Ishikawa (cell line): ENCODE measurements at regions not wholly inside any gene's neighbourhood (a gene's known extent, or its start where the extent isn't known, plus 50 kb on each side); places are given as distances from the start of the nearest gene placed in this dataset.

ENCODE experiments used
- CEBPB ChIP-seq: IDR thresholded peaks from 2 replicates; pipeline ENCODE4 v1.6.1; 2012
- CREB1 ChIP-seq: IDR thresholded peaks from 2 replicates; pipeline ENCODE4 v1.6.1; 2012; ENCODE audit warnings: low read depth
- EGR1 ChIP-seq: IDR thresholded peaks from 2 replicates; pipeline ENCODE4 v1.6.1; 2012
- EP300 ChIP-seq: IDR thresholded peaks from 2 replicates; pipeline ENCODE4 v1.6.1; 2012; ENCODE audit warnings: borderline replicate concordance
- FOXM1 ChIP-seq: IDR thresholded peaks from 2 replicates; pipeline ENCODE4 v1.6.1; 2012; ENCODE audit warnings: low read depth, borderline replicate concordance
- MAX ChIP-seq: IDR thresholded peaks from 2 replicates; pipeline ENCODE4 v1.6.1; 2012
- NFIC ChIP-seq: IDR thresholded peaks from 2 replicates; pipeline ENCODE4 v1.6.1; 2012
- RAD21 ChIP-seq: IDR thresholded peaks from 2 replicates; pipeline ENCODE4 v1.6.1; 2012; ENCODE audit warnings: low read depth
- REST ChIP-seq: IDR thresholded peaks from 2 replicates; pipeline ENCODE4 v1.6.1; 2012; ENCODE audit warnings: low read depth, mild to moderate bottlenecking
- TAF1 ChIP-seq: IDR thresholded peaks from 2 replicates; pipeline ENCODE4 v1.6.1; 2012; ENCODE audit warnings: low read depth, mild to moderate bottlenecking
- TCF12 ChIP-seq: IDR thresholded peaks from 2 replicates; pipeline ENCODE4 v1.6.1; 2012; ENCODE audit warnings: low read depth
- TEAD4 ChIP-seq: IDR thresholded peaks from 2 replicates; pipeline ENCODE4 v1.6.1; 2012
- YY1 ChIP-seq: IDR thresholded peaks from 2 replicates; pipeline ENCODE4 v1.6.1; 2012; ENCODE audit warnings: low read depth
- ZBTB7A ChIP-seq: IDR thresholded peaks from 2 replicates; pipeline ENCODE4 v1.6.1; 2012; ENCODE audit warnings: low read depth
- TF ChIP-seq, protein P1 (sequence below): IDR thresholded peaks from 2 replicates; pipeline ENCODE4 v1.6.1; 2012

DNA sequence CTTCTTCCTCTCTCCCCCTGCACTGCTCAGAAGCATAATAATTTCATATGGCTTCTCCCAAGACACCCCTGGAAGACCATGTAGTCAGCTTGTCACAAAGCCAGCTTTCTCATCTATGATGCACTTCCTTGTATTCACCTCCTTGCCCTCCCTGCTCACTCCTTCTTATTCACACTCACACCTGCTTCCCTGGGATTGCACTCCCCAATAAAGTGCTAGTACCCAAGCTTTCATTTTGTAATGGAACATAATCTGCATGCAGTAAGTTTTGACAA is 76.9 kb upstream of the FRMD4B start:
- no peak for TF ChIP-seq EP300
- TF ChIP-seq, protein P1, sequence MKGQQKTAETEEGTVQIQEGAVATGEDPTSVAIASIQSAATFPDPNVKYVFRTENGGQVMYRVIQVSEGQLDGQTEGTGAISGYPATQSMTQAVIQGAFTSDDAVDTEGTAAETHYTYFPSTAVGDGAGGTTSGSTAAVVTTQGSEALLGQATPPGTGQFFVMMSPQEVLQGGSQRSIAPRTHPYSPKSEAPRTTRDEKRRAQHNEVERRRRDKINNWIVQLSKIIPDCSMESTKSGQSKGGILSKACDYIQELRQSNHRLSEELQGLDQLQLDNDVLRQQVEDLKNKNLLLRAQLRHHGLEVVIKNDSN, result no peak
- TF ChIP-seq EGR1, result no peak
- no peak for TF ChIP-seq FOXM1
- TF ChIP-seq TAF1, result no peak
- no peak for TF ChIP-seq CREB1
- TF ChIP-seq YY1, result no peak
- no peak for TF ChIP-seq RAD21
- no peak for TF ChIP-seq ZBTB7A
- TF ChIP-seq CEBPB, result no peak
- TF ChIP-seq REST, result no peak
- no peak for TF ChIP-seq MAX
- TF ChIP-seq TEAD4, result no peak
- no peak for TF ChIP-seq NFIC
- TF ChIP-seq TCF12, result no peak

DNA sequence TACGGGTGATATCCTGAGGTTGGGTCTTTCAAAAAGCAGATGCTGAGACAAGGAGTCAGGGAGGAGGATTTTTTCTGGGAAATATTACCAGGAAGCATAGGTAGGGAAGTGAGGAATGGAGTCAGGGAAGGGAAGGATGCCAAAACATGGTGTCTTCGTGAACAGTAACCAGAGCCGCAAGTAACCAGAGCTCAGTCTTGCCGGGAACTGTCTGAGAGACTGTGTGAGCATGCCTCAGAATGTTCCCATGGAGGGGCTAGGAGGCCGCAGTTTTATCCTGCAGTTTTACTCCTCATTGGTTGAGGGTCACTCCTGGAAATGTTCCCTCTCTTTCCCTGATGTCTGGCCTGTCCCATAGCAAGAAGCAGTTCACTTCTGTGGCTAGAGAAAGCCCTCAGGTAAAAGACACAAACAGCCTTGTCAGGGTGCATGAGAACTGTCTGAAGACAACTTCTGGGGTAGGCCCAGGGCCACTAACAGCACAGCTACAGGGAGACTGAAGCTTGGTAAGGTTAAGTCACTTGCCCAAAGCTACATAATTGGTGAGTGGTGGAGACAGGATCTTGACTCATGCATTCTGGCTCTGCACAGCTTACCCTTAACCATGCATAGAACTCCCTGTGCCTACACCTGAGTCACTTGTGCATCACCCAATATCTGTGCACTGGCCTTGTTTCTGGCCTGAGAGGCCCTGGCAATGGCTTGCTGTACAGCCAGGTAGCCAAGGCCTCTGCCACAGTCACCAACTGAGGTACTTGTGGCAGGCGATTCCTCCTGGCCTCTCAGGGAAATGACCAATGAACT is 76.3 kb upstream of the FRMD4B start:
- no peak for TF ChIP-seq MAX
- TF ChIP-seq CREB1, result no peak

GRCh38 chr3:69460034-69460433 is 74.1 kb upstream of the FRMD4B start:
- no peak for TF ChIP-seq TEAD4
- TF ChIP-seq ZBTB7A, result no peak
- no peak for TF ChIP-seq YY1
- TF ChIP-seq MAX, result no peak
- TF ChIP-seq EP300, result no peak
- no peak for TF ChIP-seq TAF1
- TF ChIP-seq, protein P1, result no peak
- TF ChIP-seq CREB1, result no peak
- no peak for TF ChIP-seq REST
- no peak for TF ChIP-seq RAD21
- no peak for TF ChIP-seq TCF12
- TF ChIP-seq FOXM1, result no peak
- no peak for TF ChIP-seq CEBPB

- TF ChIP-seq CEBPB (no peak), FOXM1 (no peak), EGR1 (no peak), CREB1 (no peak), TEAD4 (no peak), TAF1 (no peak), ZBTB7A (no peak), RAD21 (no peak), YY1 (no peak), EP300 (no peak), TCF12 (no peak), NFIC (no peak), REST (no peak), MAX (no peak)
- TF ChIP-seq, protein P1, result no peak
Measured at GRCh38 chr3:69458803-69459365, 73.0 kb upstream of the FRMD4B start.
